ENCODE measurements at regions not wholly inside any gene's neighbourhood (a gene's known extent, or its start where the extent isn't known, plus 50 kb on each side); places are given as distances from the start of the nearest gene placed in this dataset.
"Not testable (repeated sequence)": the region's sequence is repeated elsewhere in the genome, so short reads cannot be mapped to it uniquely, and the experiment has no call there.

GRCh38 chr9:120338340-120338739, 241.6 kb downstream of the CDK5RAP2 start:
- no peak for DNase-seq (ENCODE audit: extremely low read depth in 1 of 2, low read depth in 1 of 2)

DNA sequence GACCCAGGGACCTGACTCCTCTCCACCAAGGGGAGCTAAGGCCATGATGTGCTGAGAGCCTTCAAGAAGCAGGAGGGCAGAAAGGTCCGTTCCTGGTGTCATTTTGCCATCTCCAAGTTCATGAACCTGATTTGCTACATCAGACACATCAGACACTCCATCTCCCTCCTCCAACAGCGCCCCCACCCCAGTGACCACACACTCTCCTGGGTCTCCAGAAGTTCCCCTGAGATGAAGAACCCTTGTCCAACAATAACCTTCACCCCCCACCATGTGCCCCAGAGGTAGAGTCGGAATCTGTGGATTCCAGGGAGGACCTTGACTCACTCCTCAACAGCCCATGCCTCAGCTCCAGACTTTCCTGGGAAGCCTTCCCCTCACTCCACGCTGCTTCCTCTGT, 242.8 kb downstream of the CDK5RAP2 start:
- DNase-seq (ENCODE audit: extremely low read depth in 1 of 2, low read depth in 1 of 2): no peak

DNA sequence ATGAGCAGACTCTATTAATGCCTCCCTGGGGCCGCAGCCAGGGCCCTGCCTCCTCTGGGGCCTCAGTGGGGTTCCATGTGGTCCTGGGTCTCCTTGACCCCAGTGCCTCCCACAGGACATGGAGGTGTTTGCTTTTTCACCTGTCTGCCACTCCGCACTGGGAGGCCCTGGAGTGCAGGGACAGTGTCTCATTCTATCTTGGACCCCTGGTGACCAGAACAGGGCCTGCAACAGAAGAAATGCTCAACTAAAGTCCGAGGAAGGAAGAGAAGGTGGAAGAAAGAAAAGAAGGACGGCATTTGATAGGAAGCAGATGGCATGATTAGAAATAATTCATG, 243.2 kb downstream of the CDK5RAP2 start:
- no peak for DNase-seq (ENCODE audit: extremely low read depth in 1 of 2, low read depth in 1 of 2)

DNA sequence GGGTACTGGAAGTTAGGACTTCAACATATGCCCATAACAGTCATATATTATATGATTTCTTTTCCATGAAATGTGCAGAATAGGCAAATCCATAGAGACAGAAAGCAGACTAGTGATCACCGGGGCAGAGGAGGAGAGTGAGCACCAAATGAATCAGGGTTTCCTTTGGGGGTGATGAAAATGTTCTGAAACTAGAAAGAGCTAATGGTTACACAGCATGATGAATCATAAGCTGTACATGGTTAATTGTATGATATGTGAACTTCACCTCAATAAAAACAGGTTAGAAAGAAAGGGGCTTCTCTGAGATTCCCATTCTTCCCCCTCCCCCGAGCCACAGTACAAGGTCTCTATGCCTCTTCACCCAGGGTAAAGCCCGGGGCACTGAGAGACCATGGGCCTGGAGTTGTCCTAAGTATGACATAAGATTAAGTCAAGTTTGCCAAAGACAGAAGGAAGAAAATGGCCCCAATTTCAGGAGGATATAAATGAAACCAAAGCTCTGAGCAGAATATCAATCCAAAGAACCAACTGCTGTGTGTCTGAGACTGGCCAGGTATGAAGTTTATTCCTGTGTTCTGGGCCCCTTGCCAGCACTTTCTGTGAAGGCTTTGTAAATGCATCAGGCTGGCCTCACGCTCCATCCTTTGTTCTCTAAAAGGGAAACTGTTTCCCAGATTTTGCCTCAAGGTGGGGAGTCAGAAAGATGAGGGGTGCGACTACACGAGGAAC, 243.8 kb downstream of the CDK5RAP2 start:
- DNase-seq (ENCODE audit: extremely low read depth in 1 of 2, low read depth in 1 of 2): no peak

DNA sequence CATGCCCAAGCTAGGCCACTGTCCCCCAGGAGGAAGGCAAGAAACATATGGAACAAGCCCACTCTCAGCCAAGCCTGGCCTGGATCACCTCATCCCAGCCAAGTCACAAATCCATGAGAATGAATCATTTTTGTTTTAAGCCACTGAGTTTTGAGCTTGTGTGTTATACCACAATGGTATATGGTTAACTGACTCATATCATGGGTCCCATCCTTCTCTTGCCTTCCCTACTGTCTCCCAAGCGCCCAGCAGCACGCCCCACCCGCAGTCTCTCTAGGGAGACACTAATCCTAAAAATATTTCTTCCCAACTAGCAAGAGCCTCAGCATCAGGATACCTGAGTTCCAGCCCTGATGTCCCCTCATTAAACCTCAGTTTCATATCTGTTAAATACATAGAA, 248.1 kb downstream of the CDK5RAP2 start:
- no peak for DNase-seq (ENCODE audit: extremely low read depth in 1 of 2, low read depth in 1 of 2)

- DNase-seq (ENCODE audit: extremely low read depth in 1 of 2, low read depth in 1 of 2): no peak
Observed at GRCh38 chr9:120330031-120330430, 249.9 kb downstream of the CDK5RAP2 start.

GRCh38 chr9:120327322-120327721, 252.6 kb downstream of the CDK5RAP2 start:
- no peak for DNase-seq (ENCODE audit: extremely low read depth in 1 of 2, low read depth in 1 of 2)

- no peak for DNase-seq (ENCODE audit: extremely low read depth in 1 of 2, low read depth in 1 of 2)
Observed at GRCh38 chr9:120326049-120326693, 253.8 kb downstream of the CDK5RAP2 start.

GRCh38 chr9:120324996-120325642, 254.8 kb downstream of the CDK5RAP2 start:
- DNase-seq (ENCODE audit: extremely low read depth in 1 of 2, low read depth in 1 of 2): no peak

GRCh38 chr9:120324461-120324860, 255.5 kb downstream of the CDK5RAP2 start:
- DNase-seq (ENCODE audit: extremely low read depth in 1 of 2, low read depth in 1 of 2): no peak

DNA sequence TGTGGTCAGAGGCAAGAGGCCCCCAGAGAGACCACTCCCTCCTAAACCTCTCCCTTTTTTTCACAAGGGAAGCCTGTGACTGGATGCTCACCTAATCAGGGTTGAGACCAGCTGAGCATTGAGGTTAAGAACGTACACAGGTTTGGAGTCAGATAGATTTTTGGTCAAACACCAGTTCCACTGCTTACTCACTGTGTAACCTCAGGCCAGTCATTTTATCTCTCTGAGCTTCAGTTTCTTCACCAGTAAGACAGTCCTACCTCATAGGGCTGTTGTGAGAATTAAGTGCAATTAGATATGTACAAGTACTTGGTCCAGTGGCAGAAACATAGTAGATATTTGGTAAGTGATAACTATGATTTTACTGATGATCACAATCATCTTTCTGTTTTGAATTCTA, 256.8 kb downstream of the CDK5RAP2 start:
- DNase-seq (ENCODE audit: extremely low read depth in 1 of 2, low read depth in 1 of 2): no peak

- no peak for DNase-seq (ENCODE audit: extremely low read depth in 1 of 2, low read depth in 1 of 2)
Observed at GRCh38 chr9:120319452-120319851, 260.5 kb downstream of the CDK5RAP2 start.

DNA sequence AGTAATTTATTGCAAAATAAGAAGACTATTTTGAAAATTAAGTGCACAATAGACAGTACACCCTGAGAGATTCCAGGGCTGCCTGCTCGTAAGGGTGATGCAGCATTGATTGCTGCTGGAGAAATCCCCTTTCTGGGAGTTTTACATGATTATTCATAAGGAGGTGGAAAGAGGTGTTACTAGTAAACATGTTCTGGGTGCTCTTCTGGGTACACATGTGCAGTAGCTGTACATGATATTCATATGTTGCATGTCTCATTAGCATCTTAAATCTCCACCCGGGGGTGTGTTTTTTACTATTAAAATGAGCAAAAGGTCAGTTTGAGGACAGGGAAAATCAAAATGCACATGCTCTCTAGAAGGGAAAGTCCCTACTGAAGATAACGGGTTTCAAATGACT, 264.8 kb downstream of the CDK5RAP2 start:
- DNase-seq (ENCODE audit: extremely low read depth in 1 of 2, low read depth in 1 of 2): no peak

GRCh38 chr9:120312031-120312430, 267.9 kb downstream of the CDK5RAP2 start:
- DNase-seq (ENCODE audit: extremely low read depth in 1 of 2, low read depth in 1 of 2): no peak

DNA sequence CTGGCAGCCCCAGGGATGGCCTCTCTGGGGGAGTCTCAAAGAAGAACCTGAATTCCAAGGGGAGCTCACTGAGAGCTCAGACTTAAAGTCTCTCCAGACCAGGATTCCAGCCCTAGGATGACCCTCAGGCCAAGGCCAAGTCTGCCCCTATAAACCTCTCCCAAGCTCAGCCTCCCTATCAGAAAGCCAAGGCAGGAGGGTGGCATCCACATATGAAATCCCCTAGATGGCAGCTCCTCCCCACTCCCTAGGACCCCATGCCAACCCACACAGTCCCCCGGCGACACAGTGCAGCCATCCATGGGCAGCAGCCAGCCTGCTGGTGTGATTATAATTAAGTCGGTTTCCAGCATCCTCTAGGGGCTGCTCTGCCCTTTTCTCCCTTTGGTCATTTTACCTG, 269.9 kb downstream of the CDK5RAP2 start:
- no peak for DNase-seq (ENCODE audit: extremely low read depth in 1 of 2, low read depth in 1 of 2)

DNA sequence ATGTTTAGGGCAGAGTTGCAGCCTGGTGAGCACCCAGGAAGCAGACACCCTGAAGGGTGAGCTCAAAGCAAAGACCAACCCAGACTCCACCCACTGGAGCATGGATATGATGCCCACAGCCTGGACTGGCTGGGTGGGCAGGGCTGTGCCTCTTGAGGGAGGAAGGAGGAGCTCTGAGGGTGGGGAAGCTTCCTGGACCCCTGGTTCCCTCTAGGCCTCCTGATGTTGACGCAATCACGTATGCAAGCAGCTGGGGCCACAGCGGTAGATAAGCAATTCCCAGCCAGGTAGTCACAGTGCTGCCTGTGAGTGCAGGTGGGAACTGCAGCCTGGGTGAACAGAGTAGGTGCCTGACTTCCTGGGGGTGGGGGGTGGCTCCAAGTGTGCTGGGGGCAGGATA, 271.5 kb downstream of the CDK5RAP2 start:
- DNase-seq (ENCODE audit: extremely low read depth in 1 of 2, low read depth in 1 of 2): no peak

DNA sequence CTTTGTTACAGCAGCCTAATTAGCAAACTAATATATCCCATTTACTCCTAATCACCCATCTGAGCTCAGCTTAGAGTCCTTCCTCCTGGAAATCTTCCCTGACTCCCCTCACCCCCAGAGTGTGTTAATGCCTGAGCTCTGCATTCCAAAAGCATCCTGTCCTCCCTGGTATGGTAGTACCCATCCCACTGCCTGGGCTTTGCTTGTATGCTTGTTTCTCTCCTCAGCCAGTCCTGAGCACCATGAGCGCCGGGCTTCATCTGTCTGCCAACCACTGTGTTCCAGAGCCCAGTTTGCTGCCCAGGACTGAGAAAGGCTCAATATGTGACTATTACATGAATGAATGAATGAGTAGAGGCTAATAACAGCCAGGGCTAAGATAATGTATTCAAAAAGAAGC, 272.4 kb downstream of the CDK5RAP2 start:
- no peak for DNase-seq (ENCODE audit: extremely low read depth in 1 of 2, low read depth in 1 of 2)

DNA sequence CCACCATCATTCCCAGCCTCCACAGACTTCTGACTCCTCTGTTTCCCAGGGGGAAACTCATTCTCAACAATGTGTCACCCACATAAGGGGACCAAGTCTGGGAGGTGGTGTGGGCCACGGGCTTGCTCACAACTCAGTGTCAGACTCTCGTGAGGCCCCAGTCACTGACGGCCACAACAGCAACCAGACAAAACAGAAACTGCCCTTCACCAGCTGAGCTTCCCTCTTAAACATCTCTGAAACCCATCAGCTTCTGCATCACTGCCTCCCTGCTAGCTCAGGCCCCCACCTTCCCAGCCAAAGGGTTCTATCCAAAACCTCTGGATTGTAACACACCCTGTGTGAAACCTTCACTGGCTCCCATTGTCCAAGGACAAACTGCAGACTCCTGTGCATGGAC, 273.4 kb downstream of the CDK5RAP2 start:
- DNase-seq (ENCODE audit: extremely low read depth in 1 of 2, low read depth in 1 of 2): no peak

DNA sequence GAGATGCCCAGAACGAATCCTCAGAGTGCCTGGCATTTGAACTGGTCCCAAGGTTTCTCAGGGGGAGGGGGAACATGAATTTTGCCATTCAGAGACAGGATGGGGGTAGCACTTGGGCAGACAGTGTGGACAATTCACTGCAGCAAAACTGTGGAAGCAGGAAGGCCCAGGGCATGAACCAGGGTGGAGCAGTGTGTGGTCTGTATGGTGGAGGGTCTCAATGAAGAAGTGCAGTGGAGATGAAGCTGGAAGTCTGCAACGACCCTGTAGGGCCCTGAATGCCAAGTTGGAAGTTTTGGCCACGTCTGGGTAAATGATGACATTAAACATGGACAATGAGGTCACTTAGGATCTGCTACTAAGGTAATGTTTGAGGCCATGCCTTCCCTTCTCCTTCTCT, 273.9 kb downstream of the CDK5RAP2 start:
- no peak for DNase-seq (ENCODE audit: extremely low read depth in 1 of 2, low read depth in 1 of 2)

DNA sequence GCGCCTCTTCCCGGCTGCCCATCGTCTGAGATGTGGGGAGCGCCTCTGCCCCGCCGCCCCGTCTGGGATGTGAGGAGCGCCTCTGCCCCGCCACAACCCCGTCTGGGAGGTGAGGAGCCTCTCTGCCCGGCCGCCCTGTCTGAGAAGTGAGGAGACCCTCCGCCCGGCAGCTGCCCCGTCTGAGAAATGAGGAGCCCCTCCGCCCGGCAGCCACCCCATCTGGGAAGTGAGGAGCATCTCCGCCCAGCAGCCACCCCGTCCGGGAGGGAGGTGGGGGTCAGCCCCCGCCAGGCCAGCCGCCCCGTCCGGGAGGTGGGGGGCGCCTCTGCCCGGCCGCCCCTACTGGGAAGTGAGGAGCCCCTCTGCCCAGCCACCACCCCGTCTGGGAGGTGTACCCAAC, 275.1 kb downstream of the CDK5RAP2 start:
- not testable (repeated sequence) for DNase-seq (ENCODE audit: extremely low read depth in 1 of 2, low read depth in 1 of 2)

- no peak for DNase-seq (ENCODE audit: extremely low read depth in 1 of 2, low read depth in 1 of 2)
Observed at GRCh38 chr9:120303519-120303918, 276.4 kb downstream of the CDK5RAP2 start.

DNA sequence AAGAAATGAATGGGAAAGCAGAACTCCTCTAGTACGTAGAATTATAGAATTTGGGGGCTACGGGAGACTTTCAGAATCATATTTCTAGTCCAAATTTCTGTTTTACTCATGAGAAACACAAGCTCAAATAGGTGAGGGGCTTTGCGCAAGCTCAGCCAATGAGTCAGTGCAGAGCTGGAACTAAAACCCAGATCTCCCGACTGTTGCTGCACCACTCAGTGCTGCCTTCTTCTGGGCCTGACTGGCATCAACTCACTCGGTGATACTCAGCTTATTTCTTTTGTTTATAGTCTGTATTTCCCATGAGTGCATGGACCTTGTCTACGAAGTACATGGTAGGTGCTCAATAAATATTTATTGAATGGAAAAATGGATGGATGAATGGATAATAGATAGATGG, 280.2 kb downstream of the CDK5RAP2 start:
- no peak for DNase-seq (ENCODE audit: extremely low read depth in 1 of 2, low read depth in 1 of 2)
